NCI-H2081 treated with DMSO at 0.1 percent for 48 hours (cell line): ENCODE measurements at regions not wholly inside any gene's neighbourhood (a gene's known extent, or its start where the extent isn't known, plus 50 kb on each side); places are given as distances from the start of the nearest gene placed in this dataset.

ENCODE experiments used
- DNase-seq: peaks from one replicate; lab custom pipeline; 2025; lab: John Stamatoyannopoulos, UW

GRCh38 chr7:84387595-84387994 lies 193.0 kb upstream of the SEMA3A start:
- no peak for DNase-seq

- no peak for DNase-seq
These were observed 189.8 kb upstream of the SEMA3A start for GRCh38 chr7:84384417-84384816.

- no peak for DNase-seq
These were observed 184.9 kb upstream of the SEMA3A start for GRCh38 chr7:84379446-84379845.

- DNase-seq: no peak
These were observed 178.1 kb upstream of the SEMA3A start for GRCh38 chr7:84372712-84373111.

GRCh38 chr7:84372155-84372621 lies 177.6 kb upstream of the SEMA3A start:
- no peak for DNase-seq

GRCh38 chr7:84370114-84370513 lies 175.5 kb upstream of the SEMA3A start:
- DNase-seq: no peak

GRCh38 chr7:84368122-84368521 lies 173.5 kb upstream of the SEMA3A start:
- no peak for DNase-seq

GRCh38 chr7:84364708-84365107 lies 170.1 kb upstream of the SEMA3A start:
- DNase-seq: no peak

- DNase-seq: no peak
These were observed 169.2 kb upstream of the SEMA3A start for GRCh38 chr7:84363741-84364140.

GRCh38 chr7:84362828-84363227 lies 168.2 kb upstream of the SEMA3A start:
- DNase-seq: no peak

- DNase-seq: no peak
These were observed 167.8 kb upstream of the SEMA3A start for GRCh38 chr7:84362360-84362759.

GRCh38 chr7:84354866-84355265 lies 160.3 kb upstream of the SEMA3A start:
- no peak for DNase-seq

- DNase-seq: no peak
These were observed 159.4 kb upstream of the SEMA3A start for GRCh38 chr7:84354030-84354429.

GRCh38 chr7:84339306-84339705 lies 144.7 kb upstream of the SEMA3A start:
- DNase-seq: no peak

GRCh38 chr7:84337429-84337828 lies 142.8 kb upstream of the SEMA3A start:
- no peak for DNase-seq

GRCh38 chr7:84336766-84337165 lies 142.2 kb upstream of the SEMA3A start:
- DNase-seq: no peak

- no peak for DNase-seq
These were observed 141.7 kb upstream of the SEMA3A start for GRCh38 chr7:84336303-84336702.

- no peak for DNase-seq
These were observed 137.0 kb upstream of the SEMA3A start for GRCh38 chr7:84331616-84332015.

GRCh38 chr7:84328571-84328970 lies 134.0 kb upstream of the SEMA3A start:
- DNase-seq: no peak

- DNase-seq: no peak
These were observed 129.6 kb upstream of the SEMA3A start for GRCh38 chr7:84324136-84324630.

GRCh38 chr7:84317536-84317935 lies 122.9 kb upstream of the SEMA3A start:
- DNase-seq: no peak

GRCh38 chr7:84314263-84314662 lies 119.7 kb upstream of the SEMA3A start:
- no peak for DNase-seq

- no peak for DNase-seq
These were observed 109.8 kb upstream of the SEMA3A start for GRCh38 chr7:84304407-84304806.

- no peak for DNase-seq
These were observed 108.4 kb upstream of the SEMA3A start for GRCh38 chr7:84302949-84303348.

- DNase-seq: no peak
These were observed 103.0 kb upstream of the SEMA3A start for GRCh38 chr7:84297616-84298015.
